Tibial nerve (tissue), 4 donors: ENCODE measurements at regions not wholly inside any gene's neighbourhood (a gene's known extent, or its start where the extent isn't known, plus 50 kb on each side); places are given as distances from the start of the nearest gene placed in this dataset.

Experiments used
- DNase-seq, 2 donors: peaks; one replicate each; pipeline ENCODE4 v3.0.0-alpha.2; 2019; ENCODE audit warnings: low spot score in 2 of 2
- H3K27ac ChIP-seq, 4 donors: fragments of 200-600 bp; sonication (generic) in 3 of 4; one replicate each; pipeline ENCODE4 v1.5.1; 2017 to 2019; ENCODE audit warnings: mild to moderate bottlenecking in 1 of 4
- H3K27me3 ChIP-seq, 2 donors: fragments of 200-600 bp; sonication (generic) in 1 of 2; one replicate each; pipeline versions ENCODE4 v1.5.1 to v1.6.0; 2017 to 2019
- H3K36me3 ChIP-seq, 3 donors: fragments of 200-600 bp; sonication (generic); one replicate each; pipeline ENCODE4 v1.5.1; 2018 to 2019
- H3K4me1 ChIP-seq, 4 donors: fragments of 200-600 bp; sonication (generic) in 3 of 4; one replicate each; pipeline ENCODE4 v1.5.1; 2017 to 2019
- H3K4me3 ChIP-seq, 4 donors: fragments of 200-600 bp; sonication (generic) in 3 of 4; one replicate each; pipeline ENCODE4 v1.5.1; 2017 to 2019; ENCODE audit warnings: mild to moderate bottlenecking in 1 of 4, moderate library complexity in 1 of 4
- H3K9me3 ChIP-seq, 4 donors: fragments of 200-600 bp; sonication (generic) in 3 of 4; one replicate each; pipeline ENCODE4 v1.5.1; 2017 to 2019
- CTCF ChIP-seq, 5 experiments: fragments of 200-600 bp in 3 of 5; fragments of 450-650 bp in 2 of 5; sonication (generic) in 3 of 5; IDR thresholded peaks; one replicate each; pipeline ENCODE4 v1.5.1; 2016 to 2019; ENCODE audit warnings: antibody characterized with exemption in 5 of 5, mild to moderate bottlenecking in 3 of 5, moderate library complexity in 2 of 5
- EP300 ChIP-seq, 2 donors: sonication (generic); formaldehyde crosslinking; IDR thresholded peaks; one replicate each; pipeline ENCODE4 v1.6.1; 2017; ENCODE audit warnings: antibody characterized with exemption in 2 of 2, mild to moderate bottlenecking in 1 of 2
- POLR2A ChIP-seq, 2 donors: fragments of 450-650 bp; IDR thresholded peaks; one replicate each; pipeline ENCODE4 v1.6.1; 2017; ENCODE audit warnings: antibody characterized with exemption in 2 of 2, mild to moderate bottlenecking in 2 of 2, moderate library complexity in 2 of 2
- WGBS, 2 donors: methylation state at CpG; one replicate each; pipeline ENCODE4 v1.1.5; 2018; 5-methylcytosine and 5-hydroxymethylcytosine counted together

- no peak for DNase-seq
- WGBS, 2 donors: 91 to 93% methylated on average over 5 of the region's 5 CpGs
- no peaks in the 10 kb centered on the region for H3K27me3 ChIP-seq
- no peaks in the 10 kb centered on the region for H3K4me1 ChIP-seq
- no peaks in the 10 kb centered on the region for H3K9me3 ChIP-seq
- H3K27ac ChIP-seq: no peak overlapping the region
- H3K4me3 ChIP-seq: no peak overlapping the region
- H3K36me3 ChIP-seq: no peaks in the 10 kb centered on the region
- TF ChIP-seq POLR2A (IDR thresholded peaks at IDR 0.05) (no peak), EP300 (IDR thresholded peaks at IDR 0.05) (no peak), CTCF (IDR thresholded peaks at IDR 0.05) (no peak)
Measured at GRCh38 chr6:9399916-9400315, 964.6 kb upstream of the SLC35B3 start.

- no peaks in the 10 kb centered on the region for H3K27me3 ChIP-seq
- H3K36me3 ChIP-seq: no peaks in the 10 kb centered on the region
- H3K27ac ChIP-seq: no peak overlapping the region
- WGBS, 2 donors: 28 to 38% methylated on average over 33 to 42 of the region's 42 CpGs
- no peaks in the 10 kb centered on the region for H3K9me3 ChIP-seq
- no peak for DNase-seq
- H3K4me3 ChIP-seq: no peak overlapping the region
- TF ChIP-seq POLR2A (IDR thresholded peaks at IDR 0.05) (no peak), EP300 (IDR thresholded peaks at IDR 0.05) (no peak), CTCF (IDR thresholded peaks at IDR 0.05) (no peak)
- H3K4me1 ChIP-seq: no peaks in the 10 kb centered on the region
Measured at GRCh38 chr6:9398767-9399373, 963.5 kb upstream of the SLC35B3 start.

GRCh38 chr6:9398071-9398766 lies 962.9 kb upstream of the SLC35B3 start:
- Histone ChIP-seq H3K36me3 (no peaks in the 10 kb centered on the region), H3K4me3 (no peak overlapping the region), H3K9me3 (no peaks in the 10 kb centered on the region), H3K27ac (no peak overlapping the region), H3K27me3 (no peaks in the 10 kb centered on the region), H3K4me1 (no peaks in the 10 kb centered on the region)
- DNase-seq: no peak
- WGBS, 2 donors: 77 to 80% methylated on average over 15 of the region's 15 CpGs
- no peak for TF ChIP-seq CTCF (IDR thresholded peaks at IDR 0.05)
- no peak for TF ChIP-seq POLR2A (IDR thresholded peaks at IDR 0.05)
- TF ChIP-seq EP300 (IDR thresholded peaks at IDR 0.05): no peak

GRCh38 chr6:9388596-9388995 lies 953.3 kb upstream of the SLC35B3 start:
- no peak overlapping the region for H3K4me3 ChIP-seq
- DNase-seq: no peak
- H3K36me3 ChIP-seq: no peaks in the 10 kb centered on the region
- H3K27me3 ChIP-seq: no peaks in the 10 kb centered on the region
- WGBS, 2 donors: 80 to 90% methylated on average over 2 of the region's 2 CpGs
- H3K9me3 ChIP-seq: no peaks in the 10 kb centered on the region
- no peak overlapping the region for H3K27ac ChIP-seq
- H3K4me1 ChIP-seq: no peaks in the 10 kb centered on the region
- TF ChIP-seq POLR2A (IDR thresholded peaks at IDR 0.05) (no peak), EP300 (IDR thresholded peaks at IDR 0.05) (no peak), CTCF (IDR thresholded peaks at IDR 0.05) (no peak)

GRCh38 chr6:9380568-9380967 lies 945.2 kb upstream of the SLC35B3 start:
- Histone ChIP-seq H3K27ac (no peak overlapping the region), H3K4me3 (no peak overlapping the region), H3K9me3 (no peaks in the 10 kb centered on the region), H3K4me1 (no peaks in the 10 kb centered on the region), H3K27me3 (no peaks in the 10 kb centered on the region), H3K36me3 (no peaks in the 10 kb centered on the region)
- DNase-seq: no peak
- TF ChIP-seq EP300 (IDR thresholded peaks at IDR 0.05) (no peak), POLR2A (IDR thresholded peaks at IDR 0.05) (no peak), CTCF (IDR thresholded peaks at IDR 0.05) (no peak)
- WGBS, 2 donors: 75 to 76% methylated on average over 2 of the region's 2 CpGs
